Endodermal cell (in vitro differentiated cells): ENCODE measurements at regions not wholly inside any gene's neighbourhood (a gene's known extent, or its start where the extent isn't known, plus 50 kb on each side); places are given as distances from the start of the nearest gene placed in this dataset.

ENCODE experiments used
- DNase-seq: peaks from one replicate; pipeline ENCODE4 v3.0.0-alpha.2; 2017
- H3K27ac ChIP-seq: 2 replicates; pipeline ENCODE4 v1.5.1; 2013; ENCODE audit warnings: mild to moderate bottlenecking, low read depth, low read length, moderate library complexity
- H3K27me3 ChIP-seq: 2 replicates; pipeline ENCODE4 v1.6.1; 2013; ENCODE audit warnings: mild to moderate bottlenecking, low read length, moderate library complexity; ENCODE audit not compliant: insufficient read depth, control insufficient read depth, poor library complexity, severe bottlenecking
- H3K36me3 ChIP-seq: 2 replicates; pipeline ENCODE4 v1.7.0; 2013; ENCODE audit warnings: mild to moderate bottlenecking, low read length, moderate library complexity; ENCODE audit not compliant: control insufficient read depth, insufficient read depth
- H3K4me1 ChIP-seq: one replicate; pipeline ENCODE4 v1.7.0; 2013; ENCODE audit warnings: low read length; ENCODE audit not compliant: control insufficient read depth, insufficient read depth
- H3K4me3 ChIP-seq: 2 replicates; pipeline ENCODE4 v1.5.1; 2013; ENCODE audit warnings: mild to moderate bottlenecking, low read length, moderate library complexity
- H3K9ac ChIP-seq: 2 replicates; pipeline ENCODE4 v1.6.1; 2013; ENCODE audit warnings: mild to moderate bottlenecking, low read length, moderate library complexity; ENCODE audit not compliant: poor library complexity, severe bottlenecking; ENCODE audit errors: extremely low read depth
- H3K9me3 ChIP-seq: 2 replicates; pipeline ENCODE4 v1.6.1; 2013; ENCODE audit warnings: mild to moderate bottlenecking, low read length, moderate library complexity; ENCODE audit not compliant: control insufficient read depth
- H3K27ac Mint-ChIP-seq: 2 replicates; pipeline ENCODE4 v1.8.0; 2020; ENCODE audit warnings: mixed read lengths
- H3K27me3 Mint-ChIP-seq: 2 replicates; pipeline ENCODE4 v1.8.0; 2021; ENCODE audit warnings: mild to moderate bottlenecking, mixed read lengths; ENCODE audit not compliant: insufficient read depth
- H3K36me3 Mint-ChIP-seq: 2 replicates; pipeline ENCODE4 v1.8.0; 2020; ENCODE audit warnings: low read depth, mixed read lengths
- H3K4me1 Mint-ChIP-seq: 2 replicates; pipeline ENCODE4 v1.8.0; 2020; ENCODE audit warnings: mixed read lengths
- H3K4me3 Mint-ChIP-seq: 2 replicates; pipeline ENCODE4 v1.8.0; 2020; ENCODE audit warnings: mild to moderate bottlenecking, moderate library complexity, mixed read lengths
- H3K9me3 Mint-ChIP-seq: 2 replicates; pipeline ENCODE4 v1.8.0; 2020; ENCODE audit warnings: mild to moderate bottlenecking, mixed read lengths
- CTCF ChIP-seq: fragments of 200-600 bp; sonication (generic); conservative IDR thresholded peaks from 2 replicates; pipeline ENCODE4 v1.5.0; 2021; ENCODE audit warnings: antibody characterized with exemption, mild to moderate bottlenecking
- WGBS, 2 experiments: methylation state at CpG; one replicate each; pipeline versions ENCODE4 v1.1.5 to v1.1.7; 2013; ENCODE audit warnings: missing lambda C conversion rate in 2 of 2, mixed read lengths in 1 of 2; ENCODE audit not compliant: insufficient coverage in 1 of 2, insufficient read length in 1 of 2; 5-methylcytosine and 5-hydroxymethylcytosine counted together

GRCh38 chr5:3307982-3308621, 287.5 kb upstream of the IRX1 start:
- H3K4me3 Mint-ChIP-seq, result no peak overlapping the region
- Histone ChIP-seq H3K9ac (no peak overlapping the region), H3K27ac (no peak overlapping the region), H3K36me3 (no peaks in the 10 kb centered on the region), H3K4me3 (no peak overlapping the region), H3K9me3 (peaks cover 8% of the 10 kb centered on the region), H3K27me3 (no peaks in the 10 kb centered on the region), H3K4me1 (no peaks in the 10 kb centered on the region)
- H3K27ac Mint-ChIP-seq, result no peak overlapping the region
- H3K27me3 Mint-ChIP-seq, result peaks cover 5% of the 10 kb centered on the region
- no peak for DNase-seq
- TF ChIP-seq CTCF, result no peak
- H3K36me3 Mint-ChIP-seq, result no peaks in the 10 kb centered on the region
- no peaks in the 10 kb centered on the region for H3K4me1 Mint-ChIP-seq
- H3K9me3 Mint-ChIP-seq, result peaks cover 5% of the 10 kb centered on the region
- 85 to 89% methylated on average over 6 to 9 of the region's 9 CpGs for WGBS, 2 experiments

GRCh38 chr5:3305432-3305831, 290.2 kb upstream of the IRX1 start:
- no peaks in the 10 kb centered on the region for H3K9me3 Mint-ChIP-seq
- 87 to 92% methylated on average over 18 to 29 of the region's 29 CpGs for WGBS, 2 experiments
- no peak overlapping the region for H3K27ac Mint-ChIP-seq
- H3K4me3 Mint-ChIP-seq, result no peak overlapping the region
- no peaks in the 10 kb centered on the region for H3K27me3 ChIP-seq
- no peak for DNase-seq
- no peak overlapping the region for H3K27ac ChIP-seq
- H3K4me1 ChIP-seq, result no peaks in the 10 kb centered on the region
- H3K4me1 Mint-ChIP-seq, result no peaks in the 10 kb centered on the region
- H3K36me3 Mint-ChIP-seq, result no peaks in the 10 kb centered on the region
- H3K36me3 ChIP-seq, result no peaks in the 10 kb centered on the region
- peaks cover 3% of the 10 kb centered on the region for H3K27me3 Mint-ChIP-seq
- H3K9me3 ChIP-seq, result no peaks in the 10 kb centered on the region
- no peak overlapping the region for H3K4me3 ChIP-seq
- no peak overlapping the region for H3K9ac ChIP-seq
- TF ChIP-seq CTCF, result no peak

- H3K9me3 ChIP-seq, result no peaks in the 10 kb centered on the region
- Mint-ChIP-seq H3K27me3 (peaks cover 3% of the 10 kb centered on the region), H3K4me3 (no peak overlapping the region), H3K4me1 (no peaks in the 10 kb centered on the region), H3K27ac (no peak overlapping the region), H3K9me3 (no peaks in the 10 kb centered on the region), H3K36me3 (no peaks in the 10 kb centered on the region)
- no peak overlapping the region for H3K4me3 ChIP-seq
- WGBS, 2 experiments, result 92 to 97% methylated on average over 6 to 10 of the region's 10 CpGs
- no peaks in the 10 kb centered on the region for H3K36me3 ChIP-seq
- H3K27me3 ChIP-seq, result no peaks in the 10 kb centered on the region
- no peak overlapping the region for H3K9ac ChIP-seq
- no peak for DNase-seq
- H3K27ac ChIP-seq, result no peak overlapping the region
- no peaks in the 10 kb centered on the region for H3K4me1 ChIP-seq
- TF ChIP-seq CTCF, result no peak
These were observed 291.3 kb upstream of the IRX1 start for GRCh38 chr5:3304346-3304745.
